Left ventricle myocardium inferior (tissue), 1 donor: ENCODE measurements at regions not wholly inside any gene's neighbourhood (a gene's known extent, or its start where the extent isn't known, plus 50 kb on each side); places are given as distances from the start of the nearest gene placed in this dataset.

Experiments used
- DNase-seq: peaks from one replicate; pipeline ENCODE4 v3.0.0-alpha.2; 2020
- H3K27ac ChIP-seq: fragments of 200-600 bp; replicated peaks from 2 replicates; pipeline ENCODE4 v1.8.0; 2021
- H3K27me3 ChIP-seq: fragments of 200-600 bp; 2 replicates; pipeline ENCODE4 v1.8.0; 2021; ENCODE audit warnings: low read depth
- H3K36me3 ChIP-seq: fragments of 200-600 bp; 2 replicates; pipeline ENCODE4 v1.8.0; 2021
- H3K4me1 ChIP-seq: fragments of 200-600 bp; 2 replicates; pipeline ENCODE4 v1.8.0; 2021
- H3K4me3 ChIP-seq: fragments of 200-600 bp; 2 replicates; pipeline ENCODE4 v1.8.0; 2021; ENCODE audit warnings: mild to moderate bottlenecking, moderate library complexity
- H3K9me3 ChIP-seq: fragments of 200-600 bp; replicated peaks from 2 replicates; pipeline ENCODE4 v1.8.0; 2021
- intact Hi-C: fragments of 100-400 bp; cut with micrococcal nuclease; formaldehyde crosslinking; loops from one replicate; pipeline ENCODE4 v1.11.0; 2022
- TF ChIP-seq, protein P1 (sequence below): fragments of 200-600 bp; IDR thresholded peaks from 2 replicates; pipeline ENCODE4 v1.8.0; 2021; ENCODE audit warnings: antibody characterized with exemption, mild to moderate bottlenecking, borderline replicate concordance
- donor health status: DM: no; HTN: yes; CAD: no; lungs with severe emphysema.

DNA sequence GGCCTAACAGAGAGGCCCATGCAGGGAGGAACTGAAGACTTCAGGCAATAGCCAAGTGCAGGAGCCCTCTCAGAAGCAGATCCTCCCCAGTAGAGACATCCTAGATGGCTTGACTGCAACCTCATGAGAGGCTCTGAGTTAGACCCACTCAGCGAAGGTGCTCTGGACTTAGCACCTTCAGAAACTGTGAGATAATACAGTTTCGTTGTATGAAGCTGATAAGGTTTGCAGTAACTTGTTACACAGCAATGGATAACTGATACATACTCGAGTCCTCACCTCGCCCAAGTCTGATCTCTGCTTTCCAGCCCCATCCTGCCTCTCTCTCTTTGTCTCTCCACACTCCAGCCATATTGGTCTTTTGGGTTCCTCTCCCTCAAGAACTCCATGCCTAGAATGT is 136.4 kb upstream of the EEPD1 start:
- DNase-seq = no peak

DNA sequence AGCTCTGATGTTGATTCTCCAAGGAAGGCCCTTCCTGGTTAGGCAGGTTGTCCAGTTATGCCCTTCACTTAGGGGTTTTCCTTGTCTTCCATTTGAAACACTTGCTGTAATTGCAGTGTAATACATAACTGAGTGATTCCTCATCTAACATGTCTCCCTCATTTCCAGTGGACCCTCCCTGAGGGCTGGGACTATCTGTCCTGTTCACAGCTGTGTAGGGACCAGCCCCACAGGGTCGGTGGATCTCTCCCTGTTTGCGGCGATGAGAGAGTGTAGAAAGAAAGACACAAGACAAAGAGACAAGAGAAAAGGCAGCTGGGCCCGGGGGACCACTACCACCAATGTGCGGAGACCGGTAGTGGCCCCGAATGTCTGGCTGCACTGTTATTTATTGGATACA is 135.9 kb upstream of the EEPD1 start:
- no peaks in the 10 kb centered on the region for H3K9me3 ChIP-seq
- H3K36me3 ChIP-seq = no peaks in the 10 kb centered on the region
- no peak for DNase-seq
- no peak overlapping the region for H3K27ac ChIP-seq
- H3K4me1 ChIP-seq = peaks cover 8% of the 10 kb centered on the region
- H3K27me3 ChIP-seq = no peaks in the 10 kb centered on the region
- no peak overlapping the region for H3K4me3 ChIP-seq
- TF ChIP-seq, protein P1, sequence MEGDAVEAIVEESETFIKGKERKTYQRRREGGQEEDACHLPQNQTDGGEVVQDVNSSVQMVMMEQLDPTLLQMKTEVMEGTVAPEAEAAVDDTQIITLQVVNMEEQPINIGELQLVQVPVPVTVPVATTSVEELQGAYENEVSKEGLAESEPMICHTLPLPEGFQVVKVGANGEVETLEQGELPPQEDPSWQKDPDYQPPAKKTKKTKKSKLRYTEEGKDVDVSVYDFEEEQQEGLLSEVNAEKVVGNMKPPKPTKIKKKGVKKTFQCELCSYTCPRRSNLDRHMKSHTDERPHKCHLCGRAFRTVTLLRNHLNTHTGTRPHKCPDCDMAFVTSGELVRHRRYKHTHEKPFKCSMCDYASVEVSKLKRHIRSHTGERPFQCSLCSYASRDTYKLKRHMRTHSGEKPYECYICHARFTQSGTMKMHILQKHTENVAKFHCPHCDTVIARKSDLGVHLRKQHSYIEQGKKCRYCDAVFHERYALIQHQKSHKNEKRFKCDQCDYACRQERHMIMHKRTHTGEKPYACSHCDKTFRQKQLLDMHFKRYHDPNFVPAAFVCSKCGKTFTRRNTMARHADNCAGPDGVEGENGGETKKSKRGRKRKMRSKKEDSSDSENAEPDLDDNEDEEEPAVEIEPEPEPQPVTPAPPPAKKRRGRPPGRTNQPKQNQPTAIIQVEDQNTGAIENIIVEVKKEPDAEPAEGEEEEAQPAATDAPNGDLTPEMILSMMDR = no peak
- intact Hi-C loops = no loop called here

More for the DNA sequence above, 136.4 kb upstream of the EEPD1 start:
- H3K4me1 ChIP-seq = peaks cover 4% of the 10 kb centered on the region
- no peaks in the 10 kb centered on the region for H3K9me3 ChIP-seq
- no peaks in the 10 kb centered on the region for H3K27me3 ChIP-seq
- H3K4me3 ChIP-seq = no peak overlapping the region
- intact Hi-C loops = no loop called here
- H3K36me3 ChIP-seq = no peaks in the 10 kb centered on the region
- TF ChIP-seq, protein P1 = no peak
- H3K27ac ChIP-seq = no peak overlapping the region

DNA sequence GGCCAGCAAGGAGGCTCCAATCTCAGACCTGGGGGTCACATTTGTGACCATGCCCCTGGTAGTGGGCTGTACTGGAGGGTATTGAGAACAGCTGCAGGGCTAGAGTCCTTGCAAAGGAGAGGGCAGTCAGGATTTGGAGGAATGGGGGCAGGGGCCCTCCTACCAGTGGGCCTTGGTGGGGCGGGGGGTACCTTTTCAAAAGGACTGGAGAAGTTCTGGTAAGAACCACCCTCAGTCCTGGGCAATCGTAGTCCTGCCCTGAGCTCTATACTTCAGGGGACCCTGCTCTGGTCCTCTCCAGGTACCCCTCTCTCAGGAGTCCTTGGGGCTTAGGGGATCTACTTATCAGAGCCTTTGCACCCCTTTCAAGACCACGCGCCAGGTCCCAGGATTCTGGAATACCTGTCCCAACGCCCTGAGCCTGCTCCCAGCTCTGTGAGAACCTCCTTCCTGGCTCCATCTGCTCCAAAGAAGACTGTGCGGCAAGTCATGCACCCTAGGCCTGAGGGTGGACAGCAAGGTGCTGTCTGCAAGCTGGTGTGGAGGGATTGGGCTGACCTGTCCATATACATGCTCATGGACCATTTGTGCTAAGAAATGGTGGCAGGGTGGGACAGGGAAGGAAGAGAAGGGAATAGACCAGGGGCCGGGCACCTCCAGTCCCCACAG is 134.1 kb upstream of the EEPD1 start:
- Histone ChIP-seq H3K4me1 (peaks cover 12% of the 10 kb centered on the region), H3K36me3 (no peaks in the 10 kb centered on the region), H3K4me3 (no peak overlapping the region), H3K27ac (no peak overlapping the region), H3K9me3 (no peaks in the 10 kb centered on the region), H3K27me3 (no peaks in the 10 kb centered on the region)
- DNase-seq = no peak
- intact Hi-C loops = no loop called here
- TF ChIP-seq, protein P1 = no peak

DNA sequence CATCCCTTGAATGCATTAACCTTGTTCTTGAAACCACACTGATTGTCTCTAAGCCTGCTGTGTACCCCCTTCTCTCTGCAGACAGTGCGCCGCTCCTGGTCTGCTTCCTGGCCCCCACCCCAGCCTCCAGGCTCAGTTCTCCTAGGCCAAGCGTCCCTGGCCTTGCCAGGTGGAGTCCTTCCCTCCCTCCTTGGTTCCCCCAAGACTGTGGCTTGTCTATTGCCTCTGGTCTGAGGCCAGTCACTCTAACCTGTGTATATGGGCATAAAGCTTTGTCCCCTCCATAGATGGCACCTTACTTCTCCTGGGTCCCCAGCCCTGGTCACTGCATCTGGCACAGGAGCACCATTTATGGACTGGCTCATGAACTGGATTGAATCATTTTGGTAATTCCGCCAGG is 133.5 kb upstream of the EEPD1 start:
- Histone ChIP-seq H3K4me1 (peaks cover 12% of the 10 kb centered on the region), H3K4me3 (no peak overlapping the region), H3K36me3 (no peaks in the 10 kb centered on the region), H3K27ac (no peak overlapping the region), H3K27me3 (no peaks in the 10 kb centered on the region), H3K9me3 (no peaks in the 10 kb centered on the region)
- intact Hi-C loops = no loop called here
- TF ChIP-seq, protein P1 = no peak
- DNase-seq = no peak

DNA sequence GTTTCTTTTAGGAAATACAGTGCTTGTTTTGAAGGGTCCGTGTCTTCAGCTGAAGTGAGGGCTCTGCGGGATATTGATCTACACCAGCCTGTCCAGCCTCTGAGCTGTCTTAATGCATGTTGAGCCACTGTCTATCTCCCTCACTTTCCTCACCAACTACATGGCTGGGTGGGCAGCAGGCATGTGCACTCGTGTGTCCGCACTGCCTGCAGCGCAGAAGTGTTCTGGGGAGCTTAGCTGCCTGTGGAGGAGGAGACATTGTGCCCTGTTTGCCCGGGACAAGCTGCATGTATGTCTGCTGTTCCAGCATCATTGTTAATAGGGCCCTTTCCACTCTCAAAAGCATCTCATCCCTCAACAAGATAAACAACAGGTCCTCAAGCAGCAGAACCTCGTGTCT is 133.1 kb upstream of the EEPD1 start:
- no peaks in the 10 kb centered on the region for H3K36me3 ChIP-seq
- H3K4me3 ChIP-seq = no peak overlapping the region
- no peaks in the 10 kb centered on the region for H3K9me3 ChIP-seq
- intact Hi-C loops = no loop called here
- H3K27ac ChIP-seq = no peak overlapping the region
- H3K4me1 ChIP-seq = peaks cover 12% of the 10 kb centered on the region
- H3K27me3 ChIP-seq = no peaks in the 10 kb centered on the region
- TF ChIP-seq, protein P1 = no peak
- DNase-seq = no peak
